ENCODE measurements at regions not wholly inside any gene's neighbourhood (a gene's known extent, or its start where the extent isn't known, plus 50 kb on each side); places are given as distances from the start of the nearest gene placed in this dataset.

DNA sequence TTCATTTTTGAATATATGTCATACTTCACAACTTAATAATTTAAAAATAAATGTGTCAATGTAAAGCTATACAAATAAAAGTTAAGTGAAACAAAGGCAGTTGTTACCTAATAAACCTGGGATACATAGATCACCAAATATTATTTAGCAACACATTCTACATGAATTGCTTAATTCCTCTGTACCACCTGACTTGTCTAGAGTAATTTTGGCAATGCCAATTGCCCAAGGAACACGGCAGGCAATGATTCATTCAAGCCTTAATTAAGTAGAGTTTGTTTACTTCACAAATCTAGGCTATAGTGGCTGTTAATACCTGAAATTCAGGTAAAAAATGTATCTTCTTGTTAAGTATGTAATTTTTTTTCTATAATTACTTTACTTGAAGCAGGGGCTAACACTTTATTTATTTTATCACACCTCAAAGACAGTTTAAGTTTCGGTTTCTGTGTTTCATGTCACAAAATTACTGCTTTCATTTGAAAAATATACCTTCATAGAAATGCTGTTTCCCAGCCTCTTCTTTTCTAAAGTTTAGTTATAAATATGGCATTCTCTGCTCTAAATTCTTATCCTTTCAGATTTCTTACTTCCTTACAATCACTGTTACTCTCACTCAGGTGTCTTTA lies 705.7 kb downstream of the SLITRK5 start:
- no peaks in the 10 kb centered on the region for H3K27me3 ChIP-seq
- DNase-seq (ENCODE audit: low spot score in 2 of 2): no peak
- no peaks in the 10 kb centered on the region for H3K4me1 ChIP-seq
- H3K4me3 ChIP-seq: no peak overlapping the region
- H3K36me3 ChIP-seq: no peaks in the 10 kb centered on the region
- TF ChIP-seq CTCF (IDR thresholded peaks at IDR 0.05): no peak
- H3K27ac ChIP-seq: no peak overlapping the region
- no peaks in the 10 kb centered on the region for H3K9me3 ChIP-seq
- intact Hi-C loops (cut with DNase I): no loop called here

- H3K27me3 ChIP-seq: no peaks in the 10 kb centered on the region
- no peaks in the 10 kb centered on the region for H3K36me3 ChIP-seq
- no peak for DNase-seq (ENCODE audit: low spot score in 2 of 2)
- intact Hi-C loops (cut with DNase I): no loop called here
- no peak overlapping the region for H3K27ac ChIP-seq
- no peak for TF ChIP-seq CTCF (IDR thresholded peaks at IDR 0.05)
- H3K4me3 ChIP-seq: no peak overlapping the region
- H3K9me3 ChIP-seq: no peaks in the 10 kb centered on the region
- no peaks in the 10 kb centered on the region for H3K4me1 ChIP-seq
These were observed 706.7 kb downstream of the SLITRK5 start for GRCh38 chr13:88377852-88378251.

- no peak overlapping the region for H3K4me3 ChIP-seq
- H3K9me3 ChIP-seq: no peaks in the 10 kb centered on the region
- no peak for TF ChIP-seq CTCF (IDR thresholded peaks at IDR 0.05)
- no peak overlapping the region for H3K27ac ChIP-seq
- intact Hi-C loops (cut with DNase I): no loop called here
- no peaks in the 10 kb centered on the region for H3K4me1 ChIP-seq
- no peak for DNase-seq (ENCODE audit: low spot score in 2 of 2)
- H3K36me3 ChIP-seq: no peaks in the 10 kb centered on the region
- no peaks in the 10 kb centered on the region for H3K27me3 ChIP-seq
These were observed 713.4 kb downstream of the SLITRK5 start for GRCh38 chr13:88384542-88384941.

DNA sequence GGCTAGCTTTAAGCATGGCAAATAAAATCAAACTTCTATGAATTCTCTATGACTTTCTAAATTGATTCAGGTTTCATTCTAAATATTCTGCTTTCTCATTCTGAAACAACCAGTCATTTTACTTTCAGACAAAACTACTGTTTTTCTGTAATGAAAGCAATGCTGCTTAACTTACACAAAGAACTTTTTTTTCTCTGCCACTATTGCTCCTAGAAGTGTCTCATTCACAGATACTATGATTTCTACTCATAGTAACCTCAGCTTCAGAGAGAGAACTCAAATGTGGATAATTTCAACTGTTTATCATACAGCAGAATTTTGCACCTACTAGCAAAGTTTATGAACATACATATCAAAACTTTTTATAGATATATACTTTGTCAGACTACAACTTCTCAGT lies 724.6 kb downstream of the SLITRK5 start:
- Histone ChIP-seq H3K4me1 (no peaks in the 10 kb centered on the region), H3K4me3 (no peak overlapping the region), H3K27me3 (no peaks in the 10 kb centered on the region), H3K9me3 (no peaks in the 10 kb centered on the region), H3K27ac (no peak overlapping the region), H3K36me3 (no peaks in the 10 kb centered on the region)
- intact Hi-C loops (cut with DNase I): no loop called here
- no peak for TF ChIP-seq CTCF (IDR thresholded peaks at IDR 0.05)
- DNase-seq (ENCODE audit: low spot score in 2 of 2): no peak

GRCh38 chr13:88411696-88412095 lies 740.5 kb downstream of the SLITRK5 start:
- no peak overlapping the region for H3K27ac ChIP-seq
- H3K4me3 ChIP-seq: no peak overlapping the region
- H3K36me3 ChIP-seq: no peaks in the 10 kb centered on the region
- H3K4me1 ChIP-seq: no peaks in the 10 kb centered on the region
- intact Hi-C loops (cut with DNase I): no loop called here
- no peaks in the 10 kb centered on the region for H3K27me3 ChIP-seq
- no peaks in the 10 kb centered on the region for H3K9me3 ChIP-seq
- TF ChIP-seq CTCF (IDR thresholded peaks at IDR 0.05): no peak
- DNase-seq (ENCODE audit: low spot score in 2 of 2): no peak

DNA sequence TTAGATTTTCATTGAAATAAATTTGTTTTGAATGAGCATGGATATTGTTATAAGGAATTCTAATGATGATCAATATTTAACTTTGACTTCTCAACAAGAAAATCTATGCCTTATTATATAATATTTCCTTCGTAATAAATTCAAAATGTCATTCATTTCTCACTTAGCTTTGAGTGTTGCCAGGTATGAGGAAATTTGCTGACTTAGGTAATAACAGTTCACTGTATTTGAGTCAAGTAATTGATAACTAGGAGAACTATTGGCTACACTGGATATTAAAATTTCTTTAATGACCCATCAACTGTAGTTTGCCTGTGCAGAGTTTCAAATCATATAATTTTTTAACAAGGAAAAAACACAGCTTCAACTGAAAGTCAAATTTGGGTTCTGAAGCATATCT lies 746.6 kb downstream of the SLITRK5 start:
- H3K4me3 ChIP-seq: no peak overlapping the region

More for the DNA sequence above, 746.6 kb downstream of the SLITRK5 start:
- no peak for DNase-seq (ENCODE audit: low spot score in 2 of 2)
- TF ChIP-seq CTCF (IDR thresholded peaks at IDR 0.05): no peak
- no peaks in the 10 kb centered on the region for H3K4me1 ChIP-seq
- intact Hi-C loops (cut with DNase I): no loop called here
- no peaks in the 10 kb centered on the region for H3K27me3 ChIP-seq
- no peak overlapping the region for H3K27ac ChIP-seq
- H3K36me3 ChIP-seq: no peaks in the 10 kb centered on the region
- H3K9me3 ChIP-seq: no peaks in the 10 kb centered on the region
